NCI-H2107 treated with DMSO at 0.1 percent for 48 hours (cell line): ENCODE measurements at regions not wholly inside any gene's neighbourhood (a gene's known extent, or its start where the extent isn't known, plus 50 kb on each side); places are given as distances from the start of the nearest gene placed in this dataset.
"Not testable (repeated sequence)": the region's sequence is repeated elsewhere in the genome, so short reads cannot be mapped to it uniquely, and the experiment has no call there.

Experiments used
- DNase-seq: peaks from one replicate; lab custom pipeline; 2025; ENCODE audit not compliant: unreplicated experiment; lab: John Stamatoyannopoulos, UW

DNA sequence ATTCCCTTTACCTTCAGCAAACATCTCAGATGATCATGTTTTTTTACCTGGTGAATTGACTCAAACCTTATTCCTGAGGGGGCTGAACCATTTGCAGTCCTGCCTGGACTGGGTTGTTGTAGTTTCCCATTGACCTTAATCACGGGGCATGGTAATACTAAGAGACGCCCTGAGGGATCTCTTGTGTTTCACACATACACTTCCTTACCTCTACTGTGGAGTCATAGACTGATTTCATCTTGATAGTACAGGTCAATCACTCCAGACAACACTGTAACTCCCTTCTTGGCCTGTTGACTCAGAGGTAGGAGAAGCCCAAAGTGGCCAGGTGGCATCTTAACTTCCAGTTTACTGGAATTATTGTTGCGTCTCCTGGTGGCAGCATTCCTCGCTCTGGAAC lies 1064.0 kb upstream of the PCDH10 start:
- no peak for DNase-seq

DNA sequence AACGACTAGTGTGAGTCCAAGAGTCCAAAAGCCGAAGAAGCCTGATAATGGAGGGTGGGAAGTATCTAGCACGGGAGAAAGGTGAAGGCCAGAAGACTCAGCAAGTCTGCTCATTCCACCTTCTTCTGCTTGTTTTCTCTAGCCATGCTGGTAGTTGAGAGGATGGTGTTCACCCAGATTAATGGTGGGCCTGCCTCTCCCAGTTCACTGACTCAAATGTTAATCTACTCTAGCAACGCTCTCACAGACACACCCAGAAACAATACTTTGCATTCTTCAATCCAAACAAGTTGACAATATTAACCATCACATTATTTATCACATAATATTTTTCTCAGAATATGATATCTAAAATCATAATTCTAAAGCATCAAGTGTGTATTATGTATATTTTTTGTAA lies 1055.1 kb upstream of the PCDH10 start:
- no peak for DNase-seq

DNA sequence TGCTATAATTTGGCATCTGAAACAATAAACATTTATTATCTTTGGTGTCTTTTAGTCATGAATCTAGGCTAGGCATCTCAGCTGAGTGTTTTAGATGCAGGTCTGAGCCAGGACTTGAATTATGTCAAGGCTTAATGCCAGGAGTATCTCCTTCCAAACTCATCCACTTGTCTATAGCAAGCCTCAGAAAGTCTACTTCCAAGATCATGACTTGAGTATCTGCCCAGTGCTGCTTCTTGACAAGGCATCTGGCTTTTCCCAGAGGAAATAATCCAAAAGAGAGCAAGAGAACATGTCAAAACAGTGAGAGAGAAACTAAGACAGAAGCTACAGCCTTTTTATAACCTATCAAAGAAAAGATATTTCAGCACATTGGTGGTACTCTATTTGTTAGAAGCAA lies 1052.1 kb upstream of the PCDH10 start:
- DNase-seq = no peak

DNA sequence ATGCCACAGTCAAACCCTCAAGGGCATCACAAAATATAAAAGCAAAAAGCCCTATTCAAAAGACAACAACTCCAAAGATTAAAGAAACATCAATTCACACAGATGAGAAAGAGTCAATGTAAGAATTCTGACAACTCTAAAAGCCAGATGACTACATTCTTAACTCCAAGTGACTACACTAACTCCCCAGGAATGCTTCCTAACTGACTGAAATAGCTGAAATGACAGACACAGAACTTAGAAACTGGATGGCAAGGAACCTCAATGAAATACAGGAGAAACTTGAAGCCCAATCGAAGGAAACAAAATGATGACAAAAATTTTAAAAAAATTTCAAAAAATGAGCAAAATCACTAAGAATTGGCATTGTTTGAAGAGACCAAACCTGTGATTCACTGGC lies 1047.6 kb upstream of the PCDH10 start:
- no peak for DNase-seq

DNA sequence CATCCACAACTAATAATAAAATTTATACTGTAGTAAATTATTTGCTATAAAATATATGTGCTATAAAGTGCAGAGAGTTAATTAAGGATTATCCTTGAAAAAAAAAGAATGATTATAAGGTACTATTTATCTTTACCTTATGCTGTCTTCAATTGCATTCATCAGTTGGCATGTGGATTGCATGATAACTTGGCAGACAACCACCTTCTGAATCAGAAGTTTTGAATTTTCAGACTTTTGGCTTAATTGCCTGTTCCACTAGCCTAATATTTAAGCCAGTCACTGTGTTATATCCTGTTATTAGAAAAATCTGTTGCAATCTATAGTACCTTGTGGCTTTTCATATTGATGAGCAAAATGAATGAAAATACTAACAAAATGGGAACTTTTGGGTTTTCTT lies 1040.3 kb upstream of the PCDH10 start:
- DNase-seq = no peak

DNA sequence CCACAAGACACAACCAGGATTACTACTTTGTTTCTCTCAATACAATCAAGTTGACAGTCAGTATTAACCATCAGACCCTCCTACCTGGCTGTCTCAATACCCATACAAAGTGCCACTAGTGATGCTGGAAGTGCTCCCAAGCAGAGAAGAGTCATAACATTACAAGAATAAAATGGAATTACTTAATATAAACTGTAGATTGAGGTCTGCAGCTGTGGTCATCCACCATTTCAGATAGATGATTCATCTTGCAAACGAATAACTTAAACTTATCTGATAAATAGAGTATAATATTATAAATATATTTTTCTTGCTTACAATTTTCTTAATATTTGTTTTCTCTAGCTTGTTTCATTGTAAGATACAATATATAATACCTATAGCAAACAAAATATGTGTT lies 1034.2 kb upstream of the PCDH10 start:
- no peak for DNase-seq

DNA sequence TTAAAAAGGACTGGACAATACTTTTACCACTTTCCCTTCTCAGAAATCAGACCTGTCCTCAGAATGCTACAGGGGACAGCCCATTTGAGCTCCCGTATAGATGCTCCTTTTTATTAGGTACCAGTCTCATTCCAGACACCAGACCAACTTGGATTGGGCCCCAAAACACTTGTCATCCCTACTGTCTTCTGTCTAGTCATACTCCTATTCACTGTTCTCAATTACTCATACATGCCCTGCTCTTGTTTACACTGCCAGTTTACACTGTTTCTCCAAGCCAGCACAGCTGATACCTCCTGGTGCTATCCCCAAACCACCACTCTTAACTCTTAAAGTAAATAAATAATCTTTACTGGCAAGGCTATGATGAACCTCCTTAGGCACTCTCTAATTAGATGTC lies 1026.4 kb upstream of the PCDH10 start:
- DNase-seq = not testable (repeated sequence)

DNA sequence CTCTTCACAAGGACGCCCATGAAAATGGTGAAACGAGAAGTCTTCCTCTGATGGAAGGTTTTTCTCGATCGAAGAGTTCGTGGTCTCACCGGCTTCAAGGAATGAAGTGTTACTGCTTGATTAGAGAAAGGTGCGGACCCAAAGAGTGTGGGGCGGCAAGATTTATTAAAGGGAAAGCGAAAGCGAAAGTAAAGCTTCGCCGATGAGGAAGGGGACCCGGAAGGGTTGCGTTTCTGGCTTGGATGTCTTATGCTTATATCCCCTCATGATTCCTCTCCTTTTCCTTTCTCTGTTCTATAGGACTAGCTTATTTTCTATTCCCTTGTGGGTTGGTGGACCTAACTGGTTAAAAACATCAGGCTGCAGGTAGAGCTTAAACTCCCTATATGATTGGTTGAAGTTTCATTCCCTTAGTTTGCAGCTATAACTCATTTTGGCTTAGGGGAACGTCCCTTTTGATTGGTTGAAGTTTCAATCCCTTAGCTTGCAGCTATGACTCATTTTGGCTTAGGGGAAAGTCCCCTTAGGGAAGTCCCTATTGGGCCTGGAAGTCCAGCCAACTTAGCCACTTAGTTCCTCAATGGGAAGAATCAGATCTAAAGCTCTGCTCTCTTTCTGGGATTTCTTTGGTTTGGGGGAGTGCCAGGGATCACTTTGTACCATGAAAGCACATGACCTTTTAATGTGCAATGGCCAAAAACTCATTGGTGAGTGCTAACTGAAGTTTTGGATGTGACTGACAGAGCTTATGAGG lies 1025.0 kb upstream of the PCDH10 start:
- no peak for DNase-seq

DNA sequence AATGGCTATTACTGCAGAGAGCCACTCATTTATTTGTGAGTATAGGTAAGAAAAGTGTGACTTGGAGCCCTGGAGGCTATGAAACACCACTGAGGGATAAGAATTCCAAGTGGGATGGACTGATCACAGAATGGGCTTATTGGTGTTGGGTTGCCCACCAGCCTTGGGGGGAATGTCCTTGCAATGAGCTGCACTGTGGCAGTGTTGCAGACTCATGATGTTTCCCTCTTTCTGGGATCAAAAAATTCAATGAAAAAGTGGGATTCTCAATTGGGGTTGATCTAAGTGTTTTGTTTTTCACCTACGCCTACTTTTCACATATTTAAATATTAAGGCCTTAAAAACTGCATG lies 1024.5 kb upstream of the PCDH10 start:
- DNase-seq = no peak

DNA sequence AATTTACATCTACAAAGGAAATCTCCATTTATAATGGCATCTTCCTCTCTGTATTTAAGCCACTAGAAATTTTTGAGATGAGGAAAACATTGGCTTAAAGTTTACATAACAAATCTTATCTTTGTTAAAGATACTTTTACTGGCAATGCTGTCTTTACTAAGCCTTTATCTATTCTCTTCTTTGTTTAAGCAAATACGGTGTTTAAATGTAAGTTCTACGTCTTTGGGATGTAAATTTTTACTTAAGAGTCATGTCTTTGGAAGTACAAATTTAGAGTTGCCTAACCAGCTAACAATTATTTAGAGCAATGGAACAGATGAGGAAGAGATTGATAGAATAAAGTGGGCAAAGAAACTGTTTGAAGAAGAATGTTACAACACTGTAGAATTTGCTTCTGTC lies 1024.0 kb upstream of the PCDH10 start:
- no peak for DNase-seq

DNA sequence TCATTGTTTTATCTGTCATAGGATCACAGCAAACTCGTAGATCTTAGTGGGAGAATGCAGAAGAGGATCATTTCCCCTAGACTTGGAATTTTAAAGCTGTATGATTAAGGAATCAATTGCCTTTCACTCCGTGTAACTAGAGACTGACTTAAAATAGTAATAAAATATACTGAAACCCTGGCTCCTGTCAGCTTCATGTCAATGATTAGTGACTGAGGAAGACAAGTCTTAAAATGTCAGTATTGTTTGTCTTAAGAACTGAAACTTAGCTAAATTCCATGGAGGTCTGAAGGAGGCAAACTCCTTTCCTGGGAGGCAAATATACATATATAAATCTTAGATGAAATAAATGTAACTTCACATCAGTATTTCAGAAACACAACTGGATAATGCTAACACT lies 1016.7 kb upstream of the PCDH10 start:
- DNase-seq = no peak

DNA sequence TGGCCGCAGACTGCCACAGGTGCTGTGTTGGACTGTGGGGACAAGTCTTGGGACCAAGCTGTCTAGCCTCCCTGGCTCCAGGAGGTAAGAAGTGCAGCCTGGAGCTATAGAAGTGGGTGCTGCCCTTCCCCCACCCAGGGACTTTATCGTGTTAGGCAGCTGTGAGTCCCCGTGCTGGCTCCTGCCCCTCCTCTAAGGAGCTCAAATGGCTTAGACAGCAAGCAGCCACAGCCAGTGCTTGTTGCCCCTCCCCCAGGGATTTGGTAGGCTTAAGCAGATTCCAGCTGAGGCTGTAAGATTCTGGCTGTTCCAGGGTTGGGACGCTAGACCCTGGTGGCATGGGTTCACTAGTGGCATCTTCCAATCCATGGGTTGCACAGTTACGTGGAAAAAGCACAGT lies 979.4 kb upstream of the PCDH10 start:
- no peak for DNase-seq

DNA sequence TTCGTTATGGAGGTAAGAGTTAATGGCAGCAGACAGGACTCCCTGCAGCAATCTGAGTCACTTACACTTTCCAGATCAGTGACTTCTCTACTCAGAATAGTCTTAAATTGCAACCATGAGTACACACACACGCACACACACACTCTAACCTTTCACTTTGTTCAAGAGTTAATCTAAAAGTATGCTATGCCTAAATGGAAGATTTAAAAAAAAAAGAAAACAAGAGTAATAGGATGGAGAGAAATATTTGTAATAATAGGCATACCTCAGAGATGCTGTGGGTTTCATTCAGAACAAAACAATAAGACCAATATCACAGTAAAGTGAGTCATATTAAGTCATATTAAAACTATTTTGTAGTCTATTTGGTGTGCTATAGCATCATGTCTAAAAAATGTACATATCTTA lies 969.1 kb upstream of the PCDH10 start:
- DNase-seq = no peak

DNA sequence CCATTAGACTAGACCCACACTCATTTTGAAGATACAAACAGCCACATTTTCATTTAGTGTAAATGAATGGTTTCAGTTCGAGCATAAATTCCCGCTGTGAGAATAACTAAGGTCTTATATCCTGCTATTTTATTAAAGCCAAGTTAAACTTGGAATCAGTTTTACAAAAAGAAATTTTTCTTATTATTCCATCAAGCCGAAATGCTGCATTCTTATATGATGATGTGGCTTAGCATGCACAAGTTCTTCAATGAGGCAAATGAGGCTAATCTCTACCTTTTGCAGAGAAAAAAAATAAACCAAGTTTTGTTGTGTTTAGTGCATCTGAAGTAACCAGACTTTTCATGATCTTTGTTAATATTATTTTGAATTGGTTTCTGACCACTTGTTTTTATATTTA lies 953.9 kb upstream of the PCDH10 start:
- DNase-seq = no peak

DNA sequence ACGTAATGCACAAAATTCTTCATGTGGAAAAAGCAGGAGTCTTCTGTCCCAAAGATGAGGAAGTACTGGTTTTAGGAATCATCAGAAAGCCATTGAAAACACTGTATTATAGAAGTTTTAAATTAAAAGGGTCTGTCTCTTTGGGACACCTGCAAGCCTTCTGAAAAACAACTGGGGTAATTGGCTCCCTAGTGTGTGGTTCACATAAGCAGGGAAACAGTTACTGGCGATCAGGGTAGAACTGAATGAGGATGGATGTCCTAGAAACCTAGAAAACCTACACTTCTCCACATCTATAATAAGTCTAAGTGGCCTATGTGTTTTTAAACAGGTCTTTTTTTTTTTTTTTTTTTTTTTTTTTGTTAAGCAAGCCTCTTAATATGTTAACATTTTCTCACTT lies 945.5 kb upstream of the PCDH10 start:
- no peak for DNase-seq

DNA sequence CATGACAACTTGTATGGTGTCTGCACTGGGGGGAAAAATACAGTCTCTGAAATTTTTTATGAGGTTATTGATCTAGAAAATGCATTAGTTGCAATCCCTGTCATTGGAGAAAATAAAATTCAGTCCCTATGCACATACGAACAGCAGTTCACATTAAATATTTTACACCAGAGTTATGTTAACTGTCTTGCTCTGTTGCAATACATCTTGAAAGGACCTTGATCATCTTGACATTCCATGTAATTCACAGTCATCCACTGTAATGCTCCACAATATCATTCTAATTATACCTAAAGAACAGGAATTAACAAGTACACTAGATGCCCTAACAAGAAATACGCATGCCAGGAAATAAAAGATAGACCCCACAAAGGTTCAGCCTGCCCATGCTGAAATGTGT lies 934.6 kb upstream of the PCDH10 start:
- DNase-seq = no peak

DNA sequence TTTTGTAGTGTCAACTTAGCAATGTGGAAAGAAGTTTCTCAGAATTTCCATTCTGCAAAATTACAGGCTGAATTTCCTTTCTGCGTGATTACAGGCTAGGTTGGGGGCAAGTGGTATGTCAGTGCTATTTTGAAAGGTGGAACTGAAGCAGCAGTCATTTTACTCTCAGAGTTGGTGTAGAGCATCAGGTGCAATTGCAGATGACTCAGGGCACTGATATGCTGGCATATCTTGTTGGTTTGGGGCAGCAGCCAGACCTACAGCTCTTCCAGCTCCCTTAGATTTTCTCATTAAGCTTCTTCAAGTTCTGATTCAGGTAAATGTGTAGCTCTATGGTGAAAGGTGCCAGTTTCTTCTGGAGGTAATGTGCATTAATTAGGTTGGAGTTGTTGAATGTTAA lies 930.7 kb upstream of the PCDH10 start:
- DNase-seq = no peak

DNA sequence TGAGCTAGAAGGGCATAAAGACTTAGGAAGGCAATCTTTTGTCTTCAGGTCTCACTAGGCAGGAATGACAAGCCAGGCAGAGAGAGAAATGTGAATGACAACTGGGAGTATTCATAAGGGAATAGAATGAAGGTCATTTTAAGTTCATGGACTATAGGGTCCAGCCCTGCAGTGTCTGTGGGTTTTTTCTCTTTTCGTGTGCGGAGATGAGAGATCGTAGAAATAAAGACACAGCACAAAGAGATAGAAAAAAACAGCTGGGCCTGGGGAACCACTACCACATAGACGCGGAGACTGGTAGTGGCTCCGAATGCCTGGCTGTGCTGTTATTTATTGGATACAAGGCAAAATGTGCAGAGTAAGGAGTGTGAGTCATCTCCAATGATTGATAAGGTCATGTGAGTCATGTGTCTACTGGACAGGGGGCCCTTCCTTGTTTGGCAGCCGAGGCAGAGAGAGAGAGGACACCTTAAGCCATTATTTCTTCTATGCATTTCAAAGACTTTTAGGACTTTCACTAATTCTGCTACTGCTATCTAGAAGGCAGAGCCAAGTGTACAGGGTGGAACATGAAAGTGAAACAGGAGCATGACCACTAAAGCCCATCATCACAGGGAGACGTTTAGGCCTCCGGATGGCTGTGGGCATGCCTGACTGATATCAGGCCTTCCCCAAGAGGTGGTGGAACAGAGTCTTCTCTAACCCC lies 921.8 kb upstream of the PCDH10 start:
- no peak for DNase-seq

DNA sequence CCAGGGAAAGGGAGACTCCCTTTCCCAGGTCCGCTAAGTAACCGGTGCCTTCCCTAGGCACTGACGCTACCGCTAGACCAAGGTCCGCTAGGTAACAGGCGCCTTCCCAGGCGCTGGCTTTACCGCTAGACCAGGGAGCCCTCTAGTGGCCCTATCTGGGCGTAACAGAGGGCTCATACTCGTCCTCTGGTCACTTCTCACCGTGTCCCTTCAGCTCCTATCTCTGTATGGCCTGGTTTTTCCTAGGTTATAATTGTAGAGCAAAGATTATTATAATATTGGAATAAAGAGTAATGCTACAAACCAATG lies 921.3 kb upstream of the PCDH10 start:
- DNase-seq = not testable (repeated sequence)

DNA sequence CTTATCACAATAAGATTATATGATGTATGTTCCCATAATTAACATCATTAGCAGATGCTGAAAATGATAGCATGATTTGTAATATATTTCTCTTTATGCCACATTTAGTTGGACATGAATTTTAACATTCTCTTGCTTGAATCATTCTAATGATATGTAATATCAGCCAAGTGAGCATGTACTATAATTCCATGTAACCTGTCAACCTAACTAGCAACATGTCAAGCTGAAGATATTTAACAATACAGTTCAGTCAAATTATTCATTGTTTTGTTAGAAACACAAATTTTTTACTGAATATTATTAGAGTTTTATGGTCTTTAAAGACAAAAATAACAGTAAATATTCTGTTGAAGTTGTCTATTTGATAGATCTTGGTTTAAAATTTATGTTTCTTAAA lies 920.4 kb upstream of the PCDH10 start:
- no peak for DNase-seq

DNA sequence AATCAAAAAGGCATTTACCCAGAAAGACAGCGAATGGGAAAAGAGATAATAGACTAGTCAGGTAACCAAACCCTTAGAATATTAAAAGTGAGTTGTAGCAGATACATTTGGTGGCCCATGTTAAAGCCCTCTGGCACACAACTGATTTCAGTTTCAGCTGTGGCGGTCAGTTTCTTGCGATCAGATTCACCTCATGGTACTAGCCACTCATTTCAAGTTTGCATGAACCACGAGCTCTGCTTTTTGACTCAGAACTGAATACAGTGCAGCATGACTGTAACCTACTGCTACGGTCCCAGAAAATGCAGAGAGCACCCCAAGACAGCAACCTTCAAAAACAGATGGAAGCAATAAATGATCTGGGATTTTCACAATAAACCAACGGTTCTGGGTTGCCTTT lies 919.1 kb upstream of the PCDH10 start:
- DNase-seq = no peak

DNA sequence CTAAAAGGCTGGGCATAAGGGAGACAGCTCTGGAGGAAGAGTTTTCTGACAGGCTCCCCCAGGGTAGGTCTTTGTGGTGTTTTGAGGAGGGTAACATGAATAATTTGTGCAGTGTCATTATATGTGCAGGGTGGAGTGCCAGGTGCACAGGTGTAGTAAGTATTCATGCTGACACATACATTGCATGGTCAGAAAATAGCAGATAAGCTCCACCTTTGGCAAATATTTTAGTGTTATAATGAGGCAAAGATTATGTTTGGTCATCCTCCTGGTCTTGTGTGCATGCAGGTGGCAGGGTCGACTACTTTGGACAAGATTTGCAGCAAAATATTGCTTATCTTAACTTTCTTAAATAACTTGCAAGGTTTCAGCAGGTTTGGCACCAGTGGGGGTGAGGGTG lies 910.4 kb upstream of the PCDH10 start:
- DNase-seq = no peak

DNA sequence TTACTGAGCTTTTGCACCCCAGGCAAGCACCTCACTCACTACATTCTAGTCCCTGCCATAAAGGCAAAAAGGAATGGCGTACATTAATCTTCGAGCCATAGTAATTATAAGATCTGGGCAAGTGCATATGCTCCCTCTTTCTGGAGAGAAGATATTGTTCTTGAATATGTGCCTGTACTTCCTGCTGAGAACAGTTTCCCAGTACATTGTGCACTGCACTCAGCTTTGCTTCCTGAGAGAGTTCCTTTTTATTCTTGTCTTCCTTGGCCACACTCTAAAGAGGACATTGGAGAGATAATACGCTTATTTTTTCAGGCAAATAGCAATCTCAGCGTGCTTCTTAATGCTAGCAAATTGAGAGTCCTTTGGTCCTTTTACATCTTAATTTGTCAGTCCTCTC lies 909.0 kb upstream of the PCDH10 start:
- DNase-seq = no peak
